ENCODE measurements at regions not wholly inside any gene's neighbourhood (a gene's known extent, or its start where the extent isn't known, plus 50 kb on each side); places are given as distances from the start of the nearest gene placed in this dataset.

- no peak for TF ChIP-seq RCOR1 (IDR thresholded peaks at IDR 0.05; ENCODE audit: low read depth, low read length)
- TF ChIP-seq CHD4 (IDR thresholded peaks at IDR 0.05; ENCODE audit: borderline replicate concordance), result no peak
- TF ChIP-seq TP53 (CRISPR knock-in tag; IDR thresholded peaks at IDR 0.05), result no peak
- no peak for TF ChIP-seq CBX2 (IDR thresholded peaks at IDR 0.05; ENCODE audit: borderline replicate concordance, low read depth)
Measured at GRCh38 chr7:3210531-3210930, 90.5 kb upstream of the SDK1 start.

Data from A549 (cell line).